DND-41 (cell line): ENCODE measurements at regions not wholly inside any gene's neighbourhood (a gene's known extent, or its start where the extent isn't known, plus 50 kb on each side); places are given as distances from the start of the nearest gene placed in this dataset.

Experiments
- ATAC-seq: fragments of 200-7000 bp; cut with Tn5 transposase; 3 replicates; pipeline ENCODE4 v1.9.1; 2021; ENCODE audit warnings: low read depth; ENCODE audit not compliant: insufficient read depth
- DNase-seq: peaks from one replicate; pipeline ENCODE4 v3.0.0-alpha.2; 2020
- H2AFZ ChIP-seq: 2 replicates; pipeline ENCODE4 v1.6.0; 2012; ENCODE audit warnings: low read depth, low read length
- H3K27ac ChIP-seq: 2 replicates; pipeline ENCODE4 v1.5.1; 2012; ENCODE audit warnings: low read length, inconsistent platforms
- H3K27me3 ChIP-seq: fragments of 200-600 bp; sonication (generic); 2 replicates; pipeline ENCODE4 v1.6.0; 2012; ENCODE audit warnings: low read length, mild to moderate bottlenecking, inconsistent platforms; ENCODE audit not compliant: insufficient read depth, poor library complexity
- H3K36me3 ChIP-seq: 2 replicates; pipeline ENCODE4 v1.5.1; 2012; ENCODE audit warnings: low read length, inconsistent platforms; ENCODE audit not compliant: insufficient read depth
- H3K4me1 ChIP-seq: 2 replicates; pipeline ENCODE4 v1.5.1; 2012; ENCODE audit warnings: mild to moderate bottlenecking, low read length; ENCODE audit not compliant: insufficient read depth
- H3K4me2 ChIP-seq: 2 replicates; pipeline ENCODE4 v1.6.0; 2012; ENCODE audit warnings: mild to moderate bottlenecking, moderate library complexity, low read length, inconsistent platforms; ENCODE audit not compliant: insufficient read depth
- H3K4me3 ChIP-seq, 2 experiments: fragments of 200-600 bp in 1 of 2; shearing (Covaris generic) in 1 of 2; 2 replicates each; pipeline ENCODE4 v1.5.1; 2012 to 2016; ENCODE audit warnings: inconsistent platforms in 2 of 2, low read length in 2 of 2, mild to moderate bottlenecking in 2 of 2, low read depth in 1 of 2, moderate library complexity in 1 of 2
- H3K79me2 ChIP-seq: 2 replicates; pipeline ENCODE4 v1.6.0; 2012; ENCODE audit warnings: low read length, inconsistent platforms; ENCODE audit not compliant: insufficient read depth
- H3K9ac ChIP-seq: 2 replicates; pipeline ENCODE4 v1.6.0; 2012; ENCODE audit warnings: low read depth, mild to moderate bottlenecking, inconsistent platforms, low read length, moderate library complexity
- H3K9me3 ChIP-seq: 2 replicates; pipeline ENCODE4 v1.5.1; 2012; ENCODE audit warnings: low read length, moderate library complexity, mild to moderate bottlenecking, inconsistent platforms; ENCODE audit not compliant: insufficient read depth, severe bottlenecking
- H4K20me1 ChIP-seq: 2 replicates; pipeline ENCODE4 v1.6.0; 2012; ENCODE audit warnings: low read length; ENCODE audit not compliant: insufficient read depth
- CTCF ChIP-seq: IDR thresholded peaks from 2 replicates; pipeline ENCODE4 v1.5.1; 2012; ENCODE audit warnings: borderline replicate concordance, low read length, moderate library complexity, mild to moderate bottlenecking; ENCODE audit not compliant: poor library complexity, severe bottlenecking; ENCODE audit errors: extremely low read depth
- EZH2 ChIP-seq: IDR thresholded peaks from 3 replicates; pipeline ENCODE4 v1.6.1; 2012; ENCODE audit warnings: borderline replicate concordance, low read depth, mild to moderate bottlenecking, moderate library complexity, low read length, inconsistent platforms; ENCODE audit not compliant: severe bottlenecking

GRCh38 chr15:31606194-31606669 is 279.6 kb downstream of the KLF13 start:
- Histone ChIP-seq H3K9me3 (no peaks in the 10 kb centered on the region), H2AFZ (no peak overlapping the region), H3K27me3 (no peaks in the 10 kb centered on the region), H3K4me3 (no peak overlapping the region), H4K20me1 (no peaks in the 10 kb centered on the region), H3K79me2 (no peaks in the 10 kb centered on the region), H3K4me1 (no peaks in the 10 kb centered on the region), H3K27ac (no peak overlapping the region), H3K9ac (no peak overlapping the region), H3K36me3 (no peaks in the 10 kb centered on the region), H3K4me2 (no peak overlapping the region)
- ATAC-seq (no peak), DNase-seq (no peak)
- no peak for TF ChIP-seq CTCF
- TF ChIP-seq EZH2 = no peak

DNA sequence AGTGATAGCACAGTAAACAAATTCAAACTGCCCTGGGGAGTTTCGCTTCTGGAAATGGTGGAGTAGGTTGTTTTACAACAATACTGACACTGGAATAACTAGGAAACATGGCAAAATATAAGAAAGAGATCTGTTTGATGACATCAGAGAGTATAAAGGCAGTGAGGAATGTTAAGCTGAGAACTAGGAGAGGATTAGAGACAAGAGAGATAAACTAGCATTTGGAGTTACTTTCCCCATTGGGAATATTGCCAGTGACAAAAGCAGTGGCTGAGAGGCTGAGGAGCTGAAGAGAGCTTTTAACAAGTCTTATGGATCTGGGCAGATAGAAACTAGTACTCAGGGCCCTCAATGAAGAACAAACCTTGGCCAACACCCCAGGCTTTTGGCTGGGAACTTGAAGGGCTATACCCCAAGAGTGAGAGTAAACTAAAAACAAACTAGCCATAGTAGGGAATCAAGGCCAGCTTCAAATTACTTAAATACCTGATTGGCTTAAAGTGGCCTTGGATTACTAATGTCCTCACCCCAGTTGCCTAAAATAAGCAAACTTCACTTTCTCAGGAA is 280.4 kb downstream of the KLF13 start:
- Histone ChIP-seq H2AFZ (no peak overlapping the region), H3K9ac (no peak overlapping the region), H3K9me3 (no peaks in the 10 kb centered on the region), H3K4me2 (no peak overlapping the region), H3K79me2 (no peaks in the 10 kb centered on the region), H3K4me3 (no peak overlapping the region), H3K27me3 (no peaks in the 10 kb centered on the region), H3K4me1 (no peaks in the 10 kb centered on the region), H4K20me1 (no peaks in the 10 kb centered on the region), H3K27ac (no peak overlapping the region), H3K36me3 (no peaks in the 10 kb centered on the region)
- no peak for TF ChIP-seq EZH2
- TF ChIP-seq CTCF = no peak
- ATAC-seq = no peak
- no peak for DNase-seq

DNA sequence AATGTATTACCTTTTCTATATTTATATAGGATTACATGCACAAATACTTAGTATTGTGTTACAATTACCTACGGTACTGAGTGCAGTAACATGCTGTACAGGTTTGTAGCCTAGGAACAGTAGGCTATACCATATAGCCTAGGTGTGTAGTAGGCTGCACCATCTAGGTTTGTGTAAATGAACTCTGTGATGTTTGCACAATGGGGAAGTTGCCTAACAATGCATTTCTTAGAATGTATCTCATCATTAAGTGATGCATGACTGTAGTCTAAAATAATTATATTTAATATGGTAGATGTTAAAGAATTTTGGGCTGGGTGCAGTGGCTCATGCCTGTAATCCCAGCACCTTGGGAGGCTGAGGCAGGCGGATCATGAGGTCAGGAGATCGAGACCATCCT is 281.0 kb downstream of the KLF13 start:
- Histone ChIP-seq H4K20me1 (no peaks in the 10 kb centered on the region), H3K4me2 (no peak overlapping the region), H3K27me3 (no peaks in the 10 kb centered on the region), H3K9ac (no peak overlapping the region), H3K27ac (no peak overlapping the region), H3K4me1 (no peaks in the 10 kb centered on the region), H2AFZ (no peak overlapping the region), H3K36me3 (no peaks in the 10 kb centered on the region), H3K79me2 (no peaks in the 10 kb centered on the region), H3K4me3 (no peak overlapping the region), H3K9me3 (no peaks in the 10 kb centered on the region)
- DNase-seq (no peak), ATAC-seq (no peak)
- TF ChIP-seq CTCF (no peak), EZH2 (no peak)
